GM23338 (cell line): ENCODE measurements at regions not wholly inside any gene's neighbourhood (a gene's known extent, or its start where the extent isn't known, plus 50 kb on each side); places are given as distances from the start of the nearest gene placed in this dataset.

Experiments
- ATAC-seq: fragments of 200-7000 bp; cut with Tn5 transposase; 3 replicates; pipeline ENCODE4 v1.9.1; 2020
- DNase-seq: peaks from one replicate; pipeline ENCODE4 v3.0.0-alpha.2; 2015; ENCODE audit warnings: low spot score
- H2AFZ ChIP-seq: fragments of 200-600 bp; sonication (generic); 2 replicates; pipeline ENCODE4 v1.8.0; 2016; ENCODE audit warnings: antibody characterized with exemption, mild to moderate bottlenecking, moderate library complexity
- H3F3A ChIP-seq: fragments of 200-600 bp; sonication (generic); replicated peaks from 2 replicates; pipeline ENCODE4 v1.8.0; 2017; ENCODE audit warnings: antibody characterized with exemption, mixed run types, low read depth
- H3K27ac ChIP-seq: fragments of 200-600 bp; sonication (generic); 2 replicates; pipeline ENCODE4 v1.6.1; 2016; ENCODE audit warnings: low read depth
- H3K27me3 ChIP-seq: fragments of 200-600 bp; sonication (generic); 2 replicates; pipeline ENCODE4 v1.8.0; 2016; ENCODE audit warnings: mild to moderate bottlenecking, mixed run types, moderate library complexity; ENCODE audit not compliant: insufficient read depth
- H3K36me3 ChIP-seq: fragments of 200-600 bp; sonication (generic); 2 replicates; pipeline ENCODE4 v1.8.0; 2016; ENCODE audit warnings: mild to moderate bottlenecking; ENCODE audit not compliant: insufficient read depth
- H3K4me1 ChIP-seq: fragments of 200-600 bp; sonication (generic); 2 replicates; pipeline ENCODE4 v1.8.0; 2016; ENCODE audit warnings: mild to moderate bottlenecking, moderate library complexity; ENCODE audit not compliant: insufficient read depth
- H3K4me2 ChIP-seq: fragments of 200-600 bp; sonication (generic); 2 replicates; pipeline ENCODE4 v1.7.1; 2017; ENCODE audit warnings: mixed run types
- H3K4me3 ChIP-seq: fragments of 200-600 bp; sonication (generic); 2 replicates; pipeline ENCODE4 v1.6.1; 2016; ENCODE audit warnings: mixed run types
- H3K79me2 ChIP-seq: fragments of 200-600 bp; sonication (generic); replicated peaks from 2 replicates; pipeline ENCODE4 v1.8.0; 2017; ENCODE audit warnings: mild to moderate bottlenecking; ENCODE audit not compliant: insufficient read depth
- H3K9me2 ChIP-seq: fragments of 200-600 bp; sonication (generic); 2 replicates; pipeline ENCODE4 v1.8.0; 2017; ENCODE audit not compliant: insufficient read depth
- H4K20me1 ChIP-seq: fragments of 200-600 bp; sonication (generic); replicated peaks from 2 replicates; pipeline ENCODE4 v1.8.0; 2017; ENCODE audit warnings: mild to moderate bottlenecking; ENCODE audit not compliant: insufficient read depth
- H3K27ac Mint-ChIP-seq: 2 replicates; pipeline ENCODE4 v1.8.0; 2020; ENCODE audit warnings: inconsistent platforms, mild to moderate bottlenecking, moderate library complexity, mixed read lengths
- H3K27me3 Mint-ChIP-seq: 3 replicates; pipeline ENCODE4 v1.8.0; 2022; ENCODE audit warnings: low read depth, mild to moderate bottlenecking, moderate library complexity, mixed read lengths, inconsistent platforms; ENCODE audit not compliant: insufficient read depth, poor library complexity
- H3K36me3 Mint-ChIP-seq: 3 replicates; pipeline ENCODE4 v1.8.0; 2021; ENCODE audit warnings: low read depth, mild to moderate bottlenecking, inconsistent platforms, moderate library complexity, mixed read lengths
- H3K4me1 Mint-ChIP-seq: 3 replicates; pipeline ENCODE4 v1.8.0; 2020; ENCODE audit warnings: mild to moderate bottlenecking, inconsistent platforms, mixed read lengths
- H3K4me3 Mint-ChIP-seq: 3 replicates; pipeline ENCODE4 v1.8.0; 2021; ENCODE audit warnings: moderate library complexity, mild to moderate bottlenecking, inconsistent platforms, mixed read lengths
- H3K9me3 Mint-ChIP-seq: 3 replicates; pipeline ENCODE4 v1.8.0; 2020; ENCODE audit warnings: moderate library complexity, mild to moderate bottlenecking, inconsistent platforms, mixed read lengths
- CREB1 ChIP-seq: fragments of 250-450 bp; sonication (Bioruptor Pico); IDR thresholded peaks from 2 replicates; pipeline ENCODE4 v1.5.0; 2020; ENCODE audit warnings: low read depth, mild to moderate bottlenecking, moderate library complexity
- CTCF ChIP-seq, 2 experiments: fragments of 200-600 bp in 1 of 2; sonication (generic) in 1 of 2; conservative IDR thresholded peaks; 2 replicates each; pipeline versions ENCODE4 v1.5.1 to v1.6.1; 2016 to 2017; ENCODE audit warnings: antibody characterized with exemption in 2 of 2, low read depth in 2 of 2, mild to moderate bottlenecking in 2 of 2, moderate library complexity in 1 of 2
- ETS1 ChIP-seq: IDR thresholded peaks from 2 replicates; pipeline ENCODE4 v1.6.1; 2016; ENCODE audit warnings: antibody characterized with exemption
- EZH2 ChIP-seq: fragments of 200-600 bp; sonication (generic); IDR thresholded peaks from one replicate; pipeline ENCODE4 v1.8.0; 2017; ENCODE audit warnings: antibody characterized with exemption, mild to moderate bottlenecking, low read depth; ENCODE audit not compliant: unreplicated experiment
- EZH2phosphoT487 ChIP-seq: fragments of 200-600 bp; sonication (generic); IDR thresholded peaks from one replicate; pipeline ENCODE4 v1.8.1; 2018; ENCODE audit warnings: antibody characterized with exemption; ENCODE audit not compliant: unreplicated experiment
- JUNB ChIP-seq: IDR thresholded peaks from one replicate; pipeline ENCODE4 v1.6.1; 2016; ENCODE audit warnings: antibody characterized with exemption; ENCODE audit not compliant: unreplicated experiment
- NANOG ChIP-seq: IDR thresholded peaks from 2 replicates; pipeline ENCODE4 v1.6.1; 2016; ENCODE audit warnings: antibody characterized with exemption, borderline replicate concordance
- POLR2AphosphoS5 ChIP-seq: IDR thresholded peaks from 2 replicates; pipeline ENCODE4 v1.6.1; 2016; ENCODE audit warnings: antibody characterized with exemption, low read depth
- REST ChIP-seq: IDR thresholded peaks from one replicate; pipeline ENCODE4 v1.6.1; 2018; ENCODE audit warnings: antibody characterized with exemption; ENCODE audit not compliant: unreplicated experiment
- STAT1 ChIP-seq: IDR thresholded peaks from one replicate; pipeline ENCODE4 v1.6.1; 2016; ENCODE audit warnings: antibody characterized with exemption; ENCODE audit not compliant: unreplicated experiment
- ZNF114 ChIP-seq: fragments of 250-450 bp; sonication (Bioruptor Pico); IDR thresholded peaks from 2 replicates; pipeline ENCODE4 v1.5.0; 2020; ENCODE audit warnings: mild to moderate bottlenecking, moderate library complexity
- ZNF331 ChIP-seq: fragments of 250-450 bp; sonication (Bioruptor Pico); IDR thresholded peaks from 2 replicates; pipeline ENCODE4 v1.5.0; 2020; ENCODE audit warnings: low read depth, mild to moderate bottlenecking, moderate library complexity
- ZNF462 ChIP-seq: fragments of 250-450 bp; sonication (Bioruptor Pico); IDR thresholded peaks from 2 replicates; pipeline ENCODE4 v1.5.0; 2020; ENCODE audit warnings: mild to moderate bottlenecking, moderate library complexity

GRCh38 chr2:221203125-221203524, 369.0 kb downstream of the EPHA4 start:
- Mint-ChIP-seq H3K27ac (no peak overlapping the region), H3K4me3 (no peak overlapping the region), H3K4me1 (peaks cover 26% of the 10 kb centered on the region), H3K9me3 (no peaks in the 10 kb centered on the region), H3K27me3 (peaks cover 1% of the 10 kb centered on the region), H3K36me3 (no peaks in the 10 kb centered on the region)
- Histone ChIP-seq H3K4me2 (no peak overlapping the region), H3K79me2 (no peaks in the 10 kb centered on the region), H2AFZ (no peak overlapping the region), H4K20me1 (no peaks in the 10 kb centered on the region), H3K36me3 (no peaks in the 10 kb centered on the region), H3K27me3 (no peaks in the 10 kb centered on the region), H3K4me3 (no peak overlapping the region), H3K27ac (no peak overlapping the region), H3K4me1 (peaks cover 27% of the 10 kb centered on the region), H3K9me2 (no peaks in the 10 kb centered on the region), H3F3A (no peaks in the 10 kb centered on the region)
- no peak for TF ChIP-seq ZNF331 (CRISPR knock-in tag)
- TF ChIP-seq REST, result no peak
- no peak for TF ChIP-seq CREB1 (CRISPR knock-in tag)
- TF ChIP-seq STAT1, result no peak
- no peak for TF ChIP-seq POLR2AphosphoS5
- TF ChIP-seq CTCF (conservative IDR thresholded peaks at IDR 0.05; ENCODE audit: low read depth in 2 of 2), result no peak
- no peak for TF ChIP-seq NANOG
- TF ChIP-seq ZNF114, result no peak
- no peak for TF ChIP-seq EZH2
- TF ChIP-seq JUNB, result no peak
- TF ChIP-seq ZNF462 (CRISPR knock-in tag), result no peak
- TF ChIP-seq EZH2phosphoT487, result no peak
- TF ChIP-seq ETS1, result no peak
- no peak for ATAC-seq
- DNase-seq, result no peak
